ENCODE measurements at regions not wholly inside any gene's neighbourhood (a gene's known extent, or its start where the extent isn't known, plus 50 kb on each side); places are given as distances from the start of the nearest gene placed in this dataset.

DNA sequence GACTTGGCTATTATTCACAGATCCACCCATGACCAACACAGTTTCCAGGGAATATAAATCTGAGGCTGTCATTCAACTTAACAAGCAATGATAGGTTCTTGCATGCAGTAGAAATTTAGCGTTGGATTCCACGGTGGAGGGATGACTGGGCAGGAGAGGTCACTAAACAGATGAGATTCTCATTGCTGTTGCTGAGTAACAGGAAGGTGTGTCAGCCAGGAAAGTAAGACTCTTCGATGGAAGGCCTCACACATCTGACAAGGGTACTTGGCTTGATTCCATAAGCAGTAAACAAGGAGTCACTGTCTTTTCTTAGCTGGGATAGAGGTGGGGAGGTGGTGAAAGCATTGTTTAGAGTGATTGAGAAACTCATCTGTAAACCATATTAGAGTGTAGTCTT lies 1152.0 kb downstream of the SORCS3 start:
- no peak for TF ChIP-seq EZH2 (IDR thresholded peaks at IDR 0.05; ENCODE audit: borderline replicate concordance, low read depth, low read length, severe bottlenecking)
- TF ChIP-seq, protein P1, sequence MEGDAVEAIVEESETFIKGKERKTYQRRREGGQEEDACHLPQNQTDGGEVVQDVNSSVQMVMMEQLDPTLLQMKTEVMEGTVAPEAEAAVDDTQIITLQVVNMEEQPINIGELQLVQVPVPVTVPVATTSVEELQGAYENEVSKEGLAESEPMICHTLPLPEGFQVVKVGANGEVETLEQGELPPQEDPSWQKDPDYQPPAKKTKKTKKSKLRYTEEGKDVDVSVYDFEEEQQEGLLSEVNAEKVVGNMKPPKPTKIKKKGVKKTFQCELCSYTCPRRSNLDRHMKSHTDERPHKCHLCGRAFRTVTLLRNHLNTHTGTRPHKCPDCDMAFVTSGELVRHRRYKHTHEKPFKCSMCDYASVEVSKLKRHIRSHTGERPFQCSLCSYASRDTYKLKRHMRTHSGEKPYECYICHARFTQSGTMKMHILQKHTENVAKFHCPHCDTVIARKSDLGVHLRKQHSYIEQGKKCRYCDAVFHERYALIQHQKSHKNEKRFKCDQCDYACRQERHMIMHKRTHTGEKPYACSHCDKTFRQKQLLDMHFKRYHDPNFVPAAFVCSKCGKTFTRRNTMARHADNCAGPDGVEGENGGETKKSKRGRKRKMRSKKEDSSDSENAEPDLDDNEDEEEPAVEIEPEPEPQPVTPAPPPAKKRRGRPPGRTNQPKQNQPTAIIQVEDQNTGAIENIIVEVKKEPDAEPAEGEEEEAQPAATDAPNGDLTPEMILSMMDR (IDR thresholded peaks at IDR 0.05; ENCODE audit: extremely low read depth in 1 of 2, insufficient read depth in 1 of 2, low read depth in 1 of 2, low read length in 2 of 2), result no peak
- no peak for TF ChIP-seq POLR2AphosphoS5 (IDR thresholded peaks at IDR 0.05; ENCODE audit: insufficient read depth, low read depth, low read length)
- TF ChIP-seq POLR2A (IDR thresholded peaks at IDR 0.05; ENCODE audit: low read depth, low read length), result no peak
- no peak for TF ChIP-seq JUN (IDR thresholded peaks at IDR 0.05; ENCODE audit: borderline replicate concordance, insufficient read depth, insufficient read length, low read depth)
- TF ChIP-seq, protein P2, sequence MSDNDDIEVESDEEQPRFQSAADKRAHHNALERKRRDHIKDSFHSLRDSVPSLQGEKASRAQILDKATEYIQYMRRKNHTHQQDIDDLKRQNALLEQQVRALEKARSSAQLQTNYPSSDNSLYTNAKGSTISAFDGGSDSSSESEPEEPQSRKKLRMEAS (IDR thresholded peaks at IDR 0.05; ENCODE audit: insufficient read depth, insufficient read length), result no peak
- no peak for TF ChIP-seq FOS (IDR thresholded peaks at IDR 0.05; ENCODE audit: borderline replicate concordance, insufficient read depth, low read length)

Measured in endothelial cell of umbilical vein (primary cell).